H1 (cell line): ENCODE measurements at regions not wholly inside any gene's neighbourhood (a gene's known extent, or its start where the extent isn't known, plus 50 kb on each side); places are given as distances from the start of the nearest gene placed in this dataset.

Experiments used
- CTCF ChIA-PET: fragments of 300-600 bp; sonication (Branson Sonifier 250); formaldehyde crosslinking; loops from one replicate; lab custom pipeline; 2021; ENCODE audit not compliant: partially characterized antibody; lab: Charles Lee
- POLR2A ChIA-PET: fragments of 300-600 bp; sonication (Branson Sonifier 250); formaldehyde crosslinking; loops from one replicate; lab custom pipeline; 2021; ENCODE audit warnings: inconsistent platforms; ENCODE audit not compliant: partially characterized antibody; lab: Charles Lee
- DNase-seq, 2 experiments: peaks; one replicate each; pipeline versions ENCODE4 v3.0.0 to v3.0.0-alpha.2; 2010 to 2022; ENCODE audit warnings: low spot score in 2 of 2, low read depth in 1 of 2, mixed read lengths in 1 of 2
- FAIRE-seq: peaks from 2 replicates; lab custom pipeline; 2011; peaks lifted over from hg19 to GRCh38; lab: Jason Lieb, UNC
- H2AFZ ChIP-seq: 2 replicates; pipeline ENCODE4 v1.8.1; 2012; ENCODE audit warnings: low read length, inconsistent platforms
- H2AK5ac ChIP-seq: 2 replicates; pipeline ENCODE4 v1.6.1; 2013; ENCODE audit warnings: low read depth, low read length
- H2BK120ac ChIP-seq: replicated peaks from 2 replicates; pipeline ENCODE3; 2013; ENCODE audit warnings: low read depth, low read length, inconsistent platforms
- H2BK12ac ChIP-seq: 2 replicates; pipeline ENCODE4 v1.6.1; 2013; ENCODE audit warnings: low read depth, low read length
- H2BK15ac ChIP-seq: 2 replicates; pipeline ENCODE4 v1.6.1; 2013; ENCODE audit warnings: low read length
- H2BK20ac ChIP-seq: 2 replicates; pipeline ENCODE4 v1.6.1; 2013; ENCODE audit warnings: low read length
- H2BK5ac ChIP-seq: 2 replicates; pipeline ENCODE4 v1.6.1; 2013; ENCODE audit warnings: low read depth, low read length
- H3K14ac ChIP-seq: 2 replicates; pipeline ENCODE4 v1.6.1; 2013; ENCODE audit warnings: inconsistent platforms; ENCODE audit not compliant: insufficient read length
- H3K18ac ChIP-seq: 2 replicates; pipeline ENCODE4 v1.6.1; 2013; ENCODE audit warnings: low read length; ENCODE audit errors: extremely low read depth
- H3K23ac ChIP-seq: 2 replicates; pipeline ENCODE4 v1.6.1; 2013; ENCODE audit warnings: inconsistent platforms; ENCODE audit not compliant: insufficient read length
- H3K23me2 ChIP-seq: 2 replicates; pipeline ENCODE4 v1.6.1; 2013; ENCODE audit warnings: low read depth, low read length
- H3K27ac ChIP-seq: 2 replicates; pipeline ENCODE4 v1.6.1; 2011; ENCODE audit warnings: low read depth, low read length, inconsistent platforms
- H3K27me3 ChIP-seq, 4 experiments: replicated peaks in 1 of 4; 1 replicate in 1 of 4; 2 replicates in 3 of 4; pipeline versions ENCODE4 v1.6.1 to v1.8.1; 2011 to 2013; ENCODE audit warnings: low read length in 3 of 4, mild to moderate bottlenecking in 3 of 4, inconsistent platforms in 2 of 4, mixed read lengths in 2 of 4, moderate library complexity in 1 of 4; ENCODE audit not compliant: control insufficient read depth in 3 of 4, insufficient read depth in 3 of 4; ENCODE audit errors: extremely low read depth in 1 of 4
- H3K36me3 ChIP-seq, 4 experiments: 2 replicates each; pipeline versions ENCODE4 v1.6.1 to v1.8.1; 2011 to 2013; ENCODE audit warnings: mild to moderate bottlenecking in 4 of 4, low read length in 3 of 4, moderate library complexity in 2 of 4, control low read depth in 1 of 4, inconsistent platforms in 1 of 4; ENCODE audit not compliant: insufficient read depth in 4 of 4, control insufficient read depth in 2 of 4
- H3K4ac ChIP-seq: replicated peaks from 2 replicates; pipeline ENCODE3; 2013; ENCODE audit warnings: low read length, low read depth, mixed read lengths, inconsistent platforms; ENCODE audit not compliant: insufficient read length
- H3K4me1 ChIP-seq, 4 experiments: replicated peaks in 1 of 4; 1 replicate in 1 of 4; 2 replicates in 3 of 4; pipeline versions ENCODE4 v1.6.1 to v1.8.1; 2011 to 2013; ENCODE audit warnings: low read length in 3 of 4, inconsistent platforms in 2 of 4, mixed read lengths in 1 of 4; ENCODE audit not compliant: insufficient read depth in 4 of 4, control insufficient read depth in 3 of 4
- H3K4me2 ChIP-seq, 2 experiments: 2 replicates each; pipeline versions ENCODE4 v1.6.1 to v1.8.1; 2011 to 2013; ENCODE audit warnings: low read depth in 2 of 2, low read length in 2 of 2, control low read depth in 1 of 2, inconsistent platforms in 1 of 2, mild to moderate bottlenecking in 1 of 2; ENCODE audit not compliant: insufficient read depth in 1 of 2
- H3K4me3 ChIP-seq, 4 experiments: fragments of 200-600, 300-600 bp in 1 of 4; sonication (generic), shearing (Covaris generic), sonication (Bioruptor Twin) in 1 of 4; 2 replicates each; pipeline versions ENCODE4 v1.5.1 to v1.8.1; 2011 to 2016; ENCODE audit warnings: low read length in 4 of 4, low read depth in 3 of 4, control low read depth in 2 of 4, inconsistent platforms in 2 of 4, mild to moderate bottlenecking in 2 of 4, mixed read lengths in 1 of 4, moderate library complexity in 1 of 4; ENCODE audit not compliant: insufficient read depth in 2 of 4; ENCODE audit errors: extremely low read depth in 1 of 4
- H3K56ac ChIP-seq: replicated peaks from 2 replicates; pipeline ENCODE3; 2013; ENCODE audit warnings: low read depth, mild to moderate bottlenecking, mixed read lengths, low read length, inconsistent platforms; ENCODE audit not compliant: insufficient read length
- H3K79me1 ChIP-seq: 2 replicates; pipeline ENCODE4 v1.6.1; 2013; ENCODE audit warnings: low read depth, low read length, control low read depth
- H3K79me2 ChIP-seq, 2 experiments: 2 replicates each; pipeline versions ENCODE4 v1.6.1 to v1.8.1; 2012 to 2013; ENCODE audit warnings: low read length in 2 of 2, mild to moderate bottlenecking in 2 of 2, inconsistent platforms in 1 of 2; ENCODE audit not compliant: insufficient read depth in 2 of 2, control insufficient read depth in 1 of 2
- H3K9ac ChIP-seq, 4 experiments: replicated peaks in 1 of 4; 1 replicate in 1 of 4; 2 replicates in 3 of 4; pipeline versions ENCODE4 v1.6.1 to v1.8.1; 2011 to 2013; ENCODE audit warnings: low read depth in 3 of 4, low read length in 3 of 4, control low read depth in 2 of 4, mild to moderate bottlenecking in 2 of 4, moderate library complexity in 2 of 4, inconsistent platforms in 1 of 4; ENCODE audit errors: extremely low read depth in 1 of 4
- H3K9me3 ChIP-seq, 2 experiments: 2 replicates each; pipeline versions ENCODE4 v1.6.1 to v1.8.1; 2012 to 2013; ENCODE audit warnings: mild to moderate bottlenecking in 2 of 2, moderate library complexity in 2 of 2, control low read depth in 1 of 2, inconsistent platforms in 1 of 2, low read depth in 1 of 2, low read length in 1 of 2, mixed read lengths in 1 of 2; ENCODE audit not compliant: insufficient read depth in 2 of 2
- H4K20me1 ChIP-seq, 2 experiments: replicated peaks in 1 of 2; 2 replicates each; pipeline versions ENCODE3 to v1.8.1; 2011 to 2013; ENCODE audit warnings: inconsistent platforms in 2 of 2, low read length in 2 of 2, mild to moderate bottlenecking in 1 of 2; ENCODE audit not compliant: insufficient read depth in 2 of 2, control insufficient read depth in 1 of 2
- H4K5ac ChIP-seq: 2 replicates; pipeline ENCODE4 v1.6.1; 2013; ENCODE audit warnings: low read length, low read depth, mixed read lengths, inconsistent platforms; ENCODE audit not compliant: insufficient read length
- H4K8ac ChIP-seq: 2 replicates; pipeline ENCODE4 v1.8.0; 2013; ENCODE audit warnings: mild to moderate bottlenecking, moderate library complexity, low read length, inconsistent platforms; ENCODE audit not compliant: insufficient read depth; ENCODE audit errors: extremely low read depth
- H4K91ac ChIP-seq: replicated peaks from 2 replicates; pipeline ENCODE3; 2013; ENCODE audit warnings: low read length, mixed read lengths, inconsistent platforms; ENCODE audit not compliant: insufficient read length
- E2F6 ChIP-seq: IDR thresholded peaks from 2 replicates; pipeline ENCODE4 v1.6.1; 2012; ENCODE audit warnings: inconsistent platforms
- FOSL1 ChIP-seq: IDR thresholded peaks from 2 replicates; pipeline ENCODE4 v1.6.1; 2011; ENCODE audit warnings: mild to moderate bottlenecking, low read depth, low read length, moderate library complexity; ENCODE audit not compliant: insufficient read depth
- POU5F1 ChIP-seq: IDR thresholded peaks from 2 replicates; pipeline ENCODE4 v1.6.1; 2011; ENCODE audit warnings: low read depth, mild to moderate bottlenecking, low read length, moderate library complexity
- SAP30 ChIP-seq: fragments of 300-600 bp; sonication (generic); IDR thresholded peaks from 2 replicates; pipeline ENCODE4 v1.7.1; 2012; ENCODE audit warnings: low read length, moderate library complexity, mild to moderate bottlenecking, inconsistent platforms; ENCODE audit not compliant: insufficient read depth, insufficient replicate concordance
- TBP ChIP-seq: IDR thresholded peaks from 2 replicates; pipeline ENCODE4 v1.6.1; 2011; ENCODE audit warnings: low read depth, low read length, improper control_type of control experiment
- WGBS, 2 experiments: shearing (Covaris generic) in 1 of 2; methylation state at CpG; one replicate each; pipeline versions ENCODE4 v1.1.6 to v1.1.7; 2013 to 2015; ENCODE audit warnings: low lambda C conversion rate in 2 of 2, mixed read lengths in 2 of 2, inconsistent platforms in 1 of 2, low coverage in 1 of 2, missing lambda C conversion rate in 1 of 2; ENCODE audit not compliant: insufficient replicate concordance in 2 of 2, insufficient coverage in 1 of 2, insufficient read length in 1 of 2; ENCODE audit errors: extremely low coverage in 1 of 2, missing lambda C conversion rate in 1 of 2; 5-methylcytosine and 5-hydroxymethylcytosine counted together

GRCh38 chr2:199679883-199680282, 171.1 kb downstream of the FTCDNL1 start:
- Histone ChIP-seq H3K14ac (no peak overlapping the region), H3K56ac (no peak overlapping the region), H3K4ac (no peak overlapping the region), H3K9me3 (no peaks in the 10 kb centered on the region), H2BK120ac (no peak overlapping the region), H3K4me1 (no peaks in the 10 kb centered on the region), H3K27me3 (no peaks in the 10 kb centered on the region), H2AK5ac (no peak overlapping the region), H3K27ac (no peak overlapping the region), H3K4me2 (no peak overlapping the region), H2BK15ac (no peak overlapping the region), H2BK5ac (no peak overlapping the region), H2BK12ac (no peak overlapping the region), H4K91ac (no peak overlapping the region), H3K9ac (no peak overlapping the region), H3K79me1 (no peaks in the 10 kb centered on the region)
- no peak for FAIRE-seq
- POLR2A ChIA-PET = no interaction called here
- TF ChIP-seq SAP30 (no peak), POU5F1 (no peak), E2F6 (no peak), TBP (no peak), FOSL1 (no peak)
- TF ChIP-seq, all 59 proteins: peak for 0
- Histone ChIP-seq H4K8ac (no peak overlapping the region), H3K79me2 (no peaks in the 10 kb centered on the region), H4K20me1 (no peaks in the 10 kb centered on the region), H3K23me2 (no peaks in the 10 kb centered on the region), H3K36me3 (no peaks in the 10 kb centered on the region), H2AFZ (no peak overlapping the region), H4K5ac (no peak overlapping the region), H3K4me3 (no peak overlapping the region), H3K18ac (no peak overlapping the region), H2BK20ac (no peak overlapping the region), H3K23ac (no peak overlapping the region)
- 67% methylated on average over 1 of the region's 1 CpG; no CpG with 5 or more reads in 1 of the 2 experiments for WGBS, 2 experiments
- no peak for DNase-seq
- CTCF ChIA-PET = interaction anchor here (1.1 kb wide), 1 partner anchor 8 kb away, joined by 3 read pairs; no protein-coding TSS in a partner anchor
